Upper lobe of right lung (tissue), 1 donor: ENCODE measurements at regions not wholly inside any gene's neighbourhood (a gene's known extent, or its start where the extent isn't known, plus 50 kb on each side); places are given as distances from the start of the nearest gene placed in this dataset.

Source experiments
- ATAC-seq: fragments of 200-7000 bp; cut with Tn5 transposase; one replicate; pipeline ENCODE4 v1.9.1; 2020; ENCODE audit warnings: mild to moderate bottlenecking, moderate library complexity
- DNase-seq: peaks from one replicate; pipeline ENCODE4 v3.0.0-alpha.2; 2020
- H3K27ac ChIP-seq: fragments of 200-600 bp; one replicate; pipeline ENCODE4 v1.8.0; 2022
- H3K27me3 ChIP-seq: fragments of 200-600 bp; one replicate; pipeline ENCODE4 v1.8.0; 2022; ENCODE audit warnings: mild to moderate bottlenecking
- H3K36me3 ChIP-seq: fragments of 200-600 bp; one replicate; pipeline ENCODE4 v1.8.0; 2022
- H3K4me1 ChIP-seq: fragments of 200-600 bp; one replicate; pipeline ENCODE4 v1.8.0; 2022
- H3K4me3 ChIP-seq: fragments of 200-600 bp; one replicate; pipeline ENCODE4 v1.8.0; 2022; ENCODE audit warnings: mild to moderate bottlenecking
- H3K9me3 ChIP-seq: fragments of 200-600 bp; one replicate; pipeline ENCODE4 v1.8.0; 2022
- CTCF ChIP-seq: fragments of 200-600 bp; IDR thresholded peaks from one replicate; pipeline ENCODE4 v1.8.0; 2022; ENCODE audit warnings: antibody characterized with exemption
- intact Hi-C: fragments of 100-400 bp; cut with DNase I; formaldehyde crosslinking; loops from one replicate; pipeline ENCODE4 v1.11.0; 2022
- donor health status: DM: no; HTN: yes; CAD: no; lungs with severe emphysema.

DNA sequence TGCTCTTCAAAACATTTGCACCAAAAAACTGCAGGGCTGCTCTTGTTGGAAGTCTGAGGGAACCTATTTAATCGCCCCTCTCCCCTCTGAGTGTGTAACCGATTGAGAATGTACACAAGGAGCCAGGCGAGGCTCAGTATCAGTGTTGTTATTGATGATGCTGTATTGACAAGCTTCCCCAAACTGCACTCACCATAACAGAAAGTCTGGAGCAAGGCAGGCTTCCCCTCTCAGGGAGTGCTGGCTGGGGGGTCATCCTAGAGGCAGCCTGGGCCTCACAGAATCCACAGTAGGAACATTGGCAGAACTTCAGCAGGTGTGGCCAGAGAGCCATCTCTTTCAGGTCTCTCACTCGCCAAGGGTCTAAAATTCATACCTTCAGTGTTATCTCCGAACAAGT lies 58.1 kb upstream of the TUNAR start:
- DNase-seq (no peak), ATAC-seq (no peak)
- no peak overlapping the region for H3K27ac ChIP-seq
- intact Hi-C loops, result no loop called here
- H3K9me3 ChIP-seq, result no peaks in the 10 kb centered on the region
- H3K27me3 ChIP-seq, result peaks cover 8% of the 10 kb centered on the region
- H3K4me1 ChIP-seq, result no peaks in the 10 kb centered on the region
- no peaks in the 10 kb centered on the region for H3K36me3 ChIP-seq
- H3K4me3 ChIP-seq, result no peak overlapping the region
- no peak for TF ChIP-seq CTCF

- TF ChIP-seq CTCF, result no peak
- no peaks in the 10 kb centered on the region for H3K36me3 ChIP-seq
- H3K9me3 ChIP-seq, result no peaks in the 10 kb centered on the region
- DNase-seq, result no peak
- H3K4me3 ChIP-seq, result no peak overlapping the region
- H3K27ac ChIP-seq, result no peak overlapping the region
- intact Hi-C loops, result no loop called here
- ATAC-seq, result no peak
- H3K27me3 ChIP-seq, result peaks cover 8% of the 10 kb centered on the region
- no peaks in the 10 kb centered on the region for H3K4me1 ChIP-seq
These were observed 59.4 kb upstream of the TUNAR start for GRCh38 chr14:95817271-95817670.

DNA sequence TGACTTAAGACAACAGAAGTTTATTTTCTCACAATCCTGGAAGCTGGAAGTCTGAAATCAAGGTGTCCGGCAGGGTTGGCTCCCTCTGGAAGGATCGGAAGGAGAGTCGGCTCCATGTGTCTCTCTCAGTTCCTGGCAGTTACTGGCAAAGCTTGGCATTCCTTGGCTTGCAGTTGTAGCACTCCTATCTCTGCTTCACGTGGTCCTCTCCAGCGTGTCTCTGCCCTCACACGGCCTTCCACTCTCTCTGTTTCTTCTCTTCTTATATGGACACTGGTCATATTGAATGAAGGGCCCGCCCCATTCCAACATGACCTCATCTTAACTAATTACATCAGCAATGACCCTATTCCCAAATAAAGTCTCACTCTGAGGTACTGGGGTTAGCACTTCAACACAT lies 60.1 kb upstream of the TUNAR start:
- no peak for TF ChIP-seq CTCF
- no peak overlapping the region for H3K27ac ChIP-seq
- H3K9me3 ChIP-seq, result no peaks in the 10 kb centered on the region
- peaks cover 8% of the 10 kb centered on the region for H3K27me3 ChIP-seq
- no peak overlapping the region for H3K4me3 ChIP-seq
- DNase-seq, result no peak
- no peaks in the 10 kb centered on the region for H3K4me1 ChIP-seq
- no peak for ATAC-seq
- intact Hi-C loops, result no loop called here
- H3K36me3 ChIP-seq, result no peaks in the 10 kb centered on the region

- H3K4me3 ChIP-seq, result no peak overlapping the region
- intact Hi-C loops, result no loop called here
- H3K36me3 ChIP-seq, result no peaks in the 10 kb centered on the region
- no peak for TF ChIP-seq CTCF
- no peaks in the 10 kb centered on the region for H3K9me3 ChIP-seq
- no peak for ATAC-seq
- DNase-seq, result no peak
- no peaks in the 10 kb centered on the region for H3K4me1 ChIP-seq
- no peak overlapping the region for H3K27ac ChIP-seq
- H3K27me3 ChIP-seq, result peaks cover 8% of the 10 kb centered on the region
These were observed 61.4 kb upstream of the TUNAR start for GRCh38 chr14:95815226-95815690.

DNA sequence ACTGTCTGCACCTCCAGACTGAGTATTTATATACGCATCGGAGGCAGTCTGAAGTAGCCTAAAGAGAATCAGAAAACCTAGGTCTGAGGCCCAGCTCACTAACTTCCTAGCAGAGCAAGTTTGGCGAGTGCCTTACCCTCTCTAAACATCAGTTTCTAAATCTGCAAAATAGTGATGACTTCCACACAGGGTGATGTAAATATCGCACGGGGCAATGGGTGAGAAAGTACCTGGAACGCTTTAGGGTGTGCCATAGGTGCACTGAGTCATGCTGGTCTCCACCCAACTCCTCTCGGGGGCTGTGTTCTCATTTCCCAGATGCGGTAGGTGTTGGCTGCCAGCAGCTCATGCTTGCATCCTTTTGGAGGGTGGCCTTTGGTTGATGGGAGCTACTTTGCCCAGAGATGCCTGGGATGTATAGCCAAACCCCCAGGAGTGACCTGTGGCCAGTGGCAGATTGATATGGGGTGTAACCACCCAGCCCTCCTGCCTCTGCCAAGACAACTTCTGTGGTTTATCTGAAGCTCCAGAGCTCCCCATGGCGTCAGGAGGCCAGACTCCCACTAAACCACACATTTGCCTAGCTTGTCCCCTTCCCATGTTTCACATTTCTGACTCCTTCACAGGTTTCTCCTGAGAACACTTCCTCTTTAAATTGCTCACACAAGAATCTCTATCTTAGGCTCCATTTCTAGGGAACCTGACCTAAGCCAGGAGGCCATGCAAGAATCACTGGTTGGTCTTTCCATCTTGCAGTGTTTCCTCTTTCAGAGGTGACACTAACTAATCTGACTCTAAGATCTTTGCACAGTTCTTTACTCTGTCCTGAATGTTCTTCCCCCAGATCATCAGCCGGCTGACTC lies 62.0 kb upstream of the TUNAR start:
- ATAC-seq (no peak), DNase-seq (no peak)
- no peak for TF ChIP-seq CTCF
- no peak overlapping the region for H3K27ac ChIP-seq
- peaks cover 8% of the 10 kb centered on the region for H3K27me3 ChIP-seq
- no peaks in the 10 kb centered on the region for H3K4me1 ChIP-seq
- no peak overlapping the region for H3K4me3 ChIP-seq
- intact Hi-C loops, result no loop called here
- H3K36me3 ChIP-seq, result no peaks in the 10 kb centered on the region
- no peaks in the 10 kb centered on the region for H3K9me3 ChIP-seq
